NB4 (cell line): ENCODE measurements at regions not wholly inside any gene's neighbourhood (a gene's known extent, or its start where the extent isn't known, plus 50 kb on each side); places are given as distances from the start of the nearest gene placed in this dataset.

Source experiments
- DNase-seq: peaks from one replicate; pipeline ENCODE4 v3.0.0; 2010; ENCODE audit warnings: low read depth
- H3K4me3 ChIP-seq: one replicate; pipeline ENCODE4 v1.5.1; 2011; ENCODE audit warnings: mild to moderate bottlenecking, low read depth, low read length, moderate library complexity
- MYC ChIP-seq: IDR thresholded peaks from 2 replicates; pipeline ENCODE4 v1.6.1; 2011; ENCODE audit warnings: low read depth, low read length
- POLR2A ChIP-seq: IDR thresholded peaks from 2 replicates; pipeline ENCODE4 v1.6.1; 2011; ENCODE audit warnings: mild to moderate bottlenecking; ENCODE audit not compliant: insufficient read length; ENCODE audit errors: extremely low read depth
- TF ChIP-seq, protein P1 (sequence below): IDR thresholded peaks from one replicate; pipeline ENCODE4 v1.5.1; 2012; ENCODE audit warnings: low read depth, low read length
- TF ChIP-seq, protein P2 (sequence below): IDR thresholded peaks from 2 replicates; pipeline ENCODE4 v1.6.1; 2011; ENCODE audit warnings: low read depth, low read length

DNA sequence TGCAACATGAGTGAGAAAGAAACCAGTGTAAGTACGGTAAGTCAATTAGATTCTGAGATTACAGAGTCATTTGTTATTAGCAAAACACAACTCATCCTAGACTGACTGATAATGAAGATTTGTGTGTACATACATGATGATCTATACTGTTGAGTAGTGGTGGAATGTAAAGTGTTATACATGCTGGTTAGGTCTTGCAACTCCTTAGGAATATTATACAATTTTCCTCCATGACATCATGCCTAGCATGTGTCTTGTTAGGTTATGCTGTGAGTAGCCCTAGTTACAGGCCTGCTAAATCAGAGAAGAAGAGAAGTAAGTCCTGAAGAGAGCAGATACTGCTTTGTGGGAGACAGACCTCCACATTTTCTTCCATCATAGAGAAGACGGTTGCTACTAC lies 880.6 kb downstream of the LUZP2 start:
- TF ChIP-seq POLR2A: no peak
- TF ChIP-seq, protein P1, sequence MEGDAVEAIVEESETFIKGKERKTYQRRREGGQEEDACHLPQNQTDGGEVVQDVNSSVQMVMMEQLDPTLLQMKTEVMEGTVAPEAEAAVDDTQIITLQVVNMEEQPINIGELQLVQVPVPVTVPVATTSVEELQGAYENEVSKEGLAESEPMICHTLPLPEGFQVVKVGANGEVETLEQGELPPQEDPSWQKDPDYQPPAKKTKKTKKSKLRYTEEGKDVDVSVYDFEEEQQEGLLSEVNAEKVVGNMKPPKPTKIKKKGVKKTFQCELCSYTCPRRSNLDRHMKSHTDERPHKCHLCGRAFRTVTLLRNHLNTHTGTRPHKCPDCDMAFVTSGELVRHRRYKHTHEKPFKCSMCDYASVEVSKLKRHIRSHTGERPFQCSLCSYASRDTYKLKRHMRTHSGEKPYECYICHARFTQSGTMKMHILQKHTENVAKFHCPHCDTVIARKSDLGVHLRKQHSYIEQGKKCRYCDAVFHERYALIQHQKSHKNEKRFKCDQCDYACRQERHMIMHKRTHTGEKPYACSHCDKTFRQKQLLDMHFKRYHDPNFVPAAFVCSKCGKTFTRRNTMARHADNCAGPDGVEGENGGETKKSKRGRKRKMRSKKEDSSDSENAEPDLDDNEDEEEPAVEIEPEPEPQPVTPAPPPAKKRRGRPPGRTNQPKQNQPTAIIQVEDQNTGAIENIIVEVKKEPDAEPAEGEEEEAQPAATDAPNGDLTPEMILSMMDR: no peak
- no peak for TF ChIP-seq MYC
- TF ChIP-seq, protein P2, sequence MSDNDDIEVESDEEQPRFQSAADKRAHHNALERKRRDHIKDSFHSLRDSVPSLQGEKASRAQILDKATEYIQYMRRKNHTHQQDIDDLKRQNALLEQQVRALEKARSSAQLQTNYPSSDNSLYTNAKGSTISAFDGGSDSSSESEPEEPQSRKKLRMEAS: no peak
- no peak for DNase-seq
- no peak overlapping the region for H3K4me3 ChIP-seq

DNA sequence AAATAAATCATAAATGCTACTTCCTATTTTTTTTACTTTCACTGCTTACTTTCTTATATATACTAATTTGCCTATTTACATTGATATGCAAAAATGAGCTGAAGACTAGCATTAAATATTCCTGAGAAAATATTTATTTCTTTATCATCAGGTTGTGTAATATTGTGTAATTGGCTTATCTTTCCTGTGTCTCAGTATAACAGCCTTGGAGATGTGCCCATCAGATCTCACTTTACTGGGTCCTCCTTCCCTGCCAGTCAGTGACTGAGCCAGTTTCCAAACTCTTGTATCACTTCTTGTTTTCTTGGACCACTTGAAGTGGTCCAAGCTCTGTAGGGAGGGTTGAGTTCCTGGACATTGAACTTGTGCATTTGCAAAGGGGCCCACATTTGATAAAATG lies 900.0 kb downstream of the LUZP2 start:
- peak; percentile 0 for DNase-seq
- TF ChIP-seq, protein P1: no peak
- TF ChIP-seq, protein P2: no peak
- no peak for TF ChIP-seq POLR2A
- TF ChIP-seq MYC: no peak
- H3K4me3 ChIP-seq: no peak overlapping the region

DNA sequence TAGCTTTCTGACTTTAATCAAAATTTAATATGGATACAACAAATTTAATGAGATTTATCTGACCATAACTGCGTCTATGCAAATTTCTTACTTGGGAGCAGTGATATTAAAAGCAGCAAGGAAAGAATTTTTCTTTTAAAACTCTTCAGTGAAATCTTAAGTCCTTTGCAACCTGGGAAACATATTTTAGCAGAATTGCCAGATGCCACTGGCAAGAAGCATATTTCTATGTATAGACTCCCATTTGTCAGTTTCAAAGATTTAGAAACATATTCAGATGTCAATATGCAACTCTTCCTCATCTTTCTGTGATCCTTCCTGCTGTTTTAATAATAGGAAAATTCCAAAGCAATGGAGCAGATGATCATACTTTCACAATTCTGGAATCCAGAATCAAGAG lies 911.3 kb downstream of the LUZP2 start:
- H3K4me3 ChIP-seq: no peak overlapping the region
- TF ChIP-seq MYC: no peak
- TF ChIP-seq, protein P1: no peak
- TF ChIP-seq, protein P2: no peak
- TF ChIP-seq POLR2A: no peak
- no peak for DNase-seq

DNA sequence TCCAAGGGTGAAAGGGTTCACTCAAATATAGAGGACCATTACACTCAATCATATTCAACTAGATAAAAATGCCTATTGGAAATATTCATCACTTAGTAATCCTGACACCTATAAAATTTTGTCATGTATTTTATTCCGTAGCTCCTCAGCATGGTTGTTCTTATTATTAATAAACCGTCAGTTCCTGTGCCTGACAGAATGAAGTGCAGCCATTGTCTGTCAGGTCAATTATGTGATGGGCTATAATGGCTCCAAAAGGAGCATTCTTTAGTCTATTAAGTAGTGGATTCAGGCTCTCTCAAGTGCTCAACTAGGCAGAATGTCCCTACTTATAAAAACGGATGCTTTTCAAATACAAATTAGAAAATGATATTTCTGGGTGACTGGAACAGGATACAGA lies 916.1 kb upstream of the ANO3 start:
- TF ChIP-seq, protein P1: no peak
- TF ChIP-seq MYC (no peak), POLR2A (no peak)
- TF ChIP-seq, protein P2: no peak
- no peak overlapping the region for H3K4me3 ChIP-seq
- no peak for DNase-seq

DNA sequence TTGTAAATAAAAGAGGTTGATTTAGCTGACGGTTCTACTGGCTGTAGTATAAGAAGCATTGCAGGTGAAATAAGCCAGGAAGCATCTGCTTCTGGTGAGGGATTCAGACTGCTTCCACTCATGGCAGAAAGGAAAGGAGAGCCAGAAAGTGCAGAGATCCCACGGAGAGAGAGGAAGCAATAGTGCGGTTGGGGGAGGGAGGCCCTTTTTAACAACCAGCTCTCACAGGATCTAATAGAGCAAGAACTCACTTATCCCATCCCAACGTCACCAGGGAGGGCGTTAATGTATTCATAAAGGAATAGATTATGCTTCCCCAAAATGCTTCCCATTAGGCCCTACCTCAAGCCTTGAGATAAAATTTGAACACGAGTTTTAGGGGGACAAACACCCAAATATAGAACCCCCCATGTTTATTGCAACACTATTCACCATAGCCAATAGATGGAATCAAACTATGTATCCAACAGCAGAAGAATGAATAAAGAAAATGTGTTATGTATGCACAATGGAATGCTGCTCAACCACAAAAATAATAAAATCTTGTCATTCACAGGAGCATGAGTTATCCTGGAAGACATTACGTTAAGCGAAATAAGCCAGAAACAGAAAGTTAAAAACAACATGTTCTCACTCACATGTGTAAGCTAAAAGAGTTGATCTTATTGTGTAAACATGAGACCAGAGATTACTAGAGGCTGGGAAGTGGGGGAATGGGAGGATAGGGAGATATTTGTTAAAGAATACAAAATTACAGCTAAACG lies 908.3 kb upstream of the ANO3 start:
- DNase-seq: no peak
- no peak overlapping the region for H3K4me3 ChIP-seq
- TF ChIP-seq, protein P2: no peak
- TF ChIP-seq, protein P1: no peak
- TF ChIP-seq POLR2A (no peak), MYC (no peak)

DNA sequence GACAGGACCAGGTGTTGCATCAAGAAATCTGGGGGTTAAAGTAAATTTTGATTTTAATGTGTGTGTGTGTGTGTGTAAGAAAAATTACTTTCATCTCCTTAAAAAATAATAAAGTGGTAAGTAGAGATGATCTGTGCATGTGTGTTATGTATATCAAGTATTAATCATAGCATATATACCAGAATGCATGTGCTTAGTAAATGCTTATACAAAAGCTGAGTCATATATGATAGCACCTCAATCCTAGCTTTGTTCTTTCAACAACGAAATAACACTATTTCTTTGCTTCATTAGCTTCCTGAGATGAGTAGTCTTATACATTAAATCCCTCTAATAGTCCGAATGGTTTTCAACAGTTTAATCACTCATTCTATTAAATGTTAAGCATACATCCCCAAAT lies 899.6 kb upstream of the ANO3 start:
- TF ChIP-seq MYC (no peak), POLR2A (no peak)
- TF ChIP-seq, protein P1: no peak
- TF ChIP-seq, protein P2: no peak
- DNase-seq: no peak
- no peak overlapping the region for H3K4me3 ChIP-seq
